IPS DF 4.7 (cell line): ENCODE measurements at regions not wholly inside any gene's neighbourhood (a gene's known extent, or its start where the extent isn't known, plus 50 kb on each side); places are given as distances from the start of the nearest gene placed in this dataset.

Source experiments
- DNase-seq: peaks from one replicate; pipeline ENCODE4 v3.0.0-alpha.2; 2013; ENCODE audit warnings: low spot score; ENCODE audit errors: extremely low read depth

GRCh38 chr17:49918591-49918990 lies 50.4 kb upstream of the DLX4 start:
- no peak for DNase-seq
